ENCODE measurements at regions not wholly inside any gene's neighbourhood (a gene's known extent, or its start where the extent isn't known, plus 50 kb on each side); places are given as distances from the start of the nearest gene placed in this dataset.

DNA sequence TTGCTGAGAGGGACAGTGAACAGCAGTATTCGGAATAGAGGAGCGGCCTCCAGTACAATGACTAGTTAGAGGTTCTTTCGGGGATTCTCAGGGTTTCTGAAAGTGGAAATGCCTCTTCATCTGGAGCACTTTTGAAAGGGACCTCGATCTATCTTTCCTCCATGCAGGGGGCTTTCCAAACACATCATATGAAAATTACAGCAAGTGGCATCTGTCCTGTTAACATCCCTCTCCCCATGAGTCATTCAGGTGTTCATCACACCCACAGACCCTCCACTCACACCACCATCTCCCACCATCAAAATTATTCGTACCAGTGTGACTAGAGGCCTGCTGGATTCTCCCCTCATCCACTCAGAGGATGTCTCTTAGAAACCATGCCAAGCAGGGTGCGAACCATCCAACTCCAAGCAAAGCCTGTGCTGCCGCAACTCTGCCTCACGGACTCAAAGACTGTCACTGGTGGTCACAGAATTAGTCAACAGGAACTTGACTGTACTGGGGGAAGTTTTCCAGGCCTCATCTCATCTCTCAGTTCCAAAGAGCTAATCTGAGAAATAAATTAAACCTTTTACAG is 211.1 kb downstream of the MRPL39 start:
- H3K36me3 ChIP-seq (ENCODE audit: insufficient read depth, low read length), result no peaks in the 10 kb centered on the region
- no peak overlapping the region for H3K9ac ChIP-seq (ENCODE audit: low read depth, low read length)
- no peaks in the 10 kb centered on the region for H3K9me3 ChIP-seq (replicated peaks; ENCODE audit: low read length)
- H3K27me3 ChIP-seq (ENCODE audit: control insufficient read depth, insufficient read depth, low read length), result no peaks in the 10 kb centered on the region
- H3K4me3 ChIP-seq (ENCODE audit: low read length), result no peak overlapping the region
- H3K4me1 ChIP-seq (ENCODE audit: control insufficient read depth, insufficient read depth, low read length), result no peaks in the 10 kb centered on the region
- no peak overlapping the region for H3K4me2 ChIP-seq (ENCODE audit: low read length)

DNA sequence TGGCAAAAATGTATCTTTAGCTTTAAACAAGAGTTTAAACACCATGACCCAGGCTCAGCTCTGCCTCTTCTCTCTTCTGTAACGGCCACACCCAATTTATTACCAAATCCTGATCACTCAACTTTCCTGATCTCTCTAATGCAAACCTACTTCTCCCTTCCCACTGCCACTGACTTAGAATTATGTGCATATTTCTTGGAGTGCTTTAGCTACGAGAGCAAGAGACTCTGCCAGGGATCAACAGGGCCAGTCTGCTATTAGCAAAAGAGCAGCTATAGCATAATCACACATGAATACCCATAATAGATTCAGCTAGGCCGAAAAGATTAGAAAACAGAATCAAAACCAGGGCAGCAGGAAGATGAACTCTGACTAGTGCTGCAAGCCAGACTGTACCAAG is 215.5 kb downstream of the MRPL39 start:
- H3K36me3 ChIP-seq (ENCODE audit: insufficient read depth, low read length), result no peaks in the 10 kb centered on the region
- no peak overlapping the region for H3K4me2 ChIP-seq (ENCODE audit: low read length)
- no peaks in the 10 kb centered on the region for H3K27me3 ChIP-seq (ENCODE audit: control insufficient read depth, insufficient read depth, low read length)
- H3K4me3 ChIP-seq (ENCODE audit: low read length), result no peak overlapping the region
- no peak overlapping the region for H3K9ac ChIP-seq (ENCODE audit: low read depth, low read length)
- H3K4me1 ChIP-seq (ENCODE audit: control insufficient read depth, insufficient read depth, low read length), result no peaks in the 10 kb centered on the region
- H3K9me3 ChIP-seq (replicated peaks; ENCODE audit: low read length), result no peaks in the 10 kb centered on the region

DNA sequence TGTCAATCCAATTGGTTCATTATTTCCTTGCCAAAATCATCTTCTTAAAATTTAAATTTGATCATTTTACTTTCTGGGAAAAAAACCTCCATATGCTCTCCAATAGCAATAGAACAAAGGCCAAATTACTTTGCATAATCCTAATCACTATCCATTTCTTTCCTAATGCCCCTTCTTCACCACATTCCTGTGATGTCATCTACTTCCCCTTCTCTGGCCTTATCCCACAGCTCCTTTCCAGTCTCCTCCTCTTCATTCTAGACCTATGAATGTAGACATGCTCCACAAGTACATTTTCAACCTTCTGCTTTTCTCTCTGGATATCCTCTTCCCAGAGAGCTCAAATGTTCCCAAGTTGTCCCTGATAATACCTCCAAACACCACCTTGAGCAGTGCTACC is 216.6 kb downstream of the MRPL39 start:
- Histone ChIP-seq H3K4me3 (ENCODE audit: low read length) (no peak overlapping the region), H3K9me3 (replicated peaks; ENCODE audit: low read length) (no peaks in the 10 kb centered on the region), H3K9ac (ENCODE audit: low read depth, low read length) (no peak overlapping the region), H3K4me1 (ENCODE audit: control insufficient read depth, insufficient read depth, low read length) (no peaks in the 10 kb centered on the region), H3K27me3 (ENCODE audit: control insufficient read depth, insufficient read depth, low read length) (no peaks in the 10 kb centered on the region), H3K4me2 (ENCODE audit: low read length) (no peak overlapping the region), H3K36me3 (ENCODE audit: insufficient read depth, low read length) (no peaks in the 10 kb centered on the region)

- Histone ChIP-seq H3K4me3 (ENCODE audit: low read length) (no peak overlapping the region), H3K9ac (ENCODE audit: low read depth, low read length) (no peak overlapping the region), H3K4me1 (ENCODE audit: control insufficient read depth, insufficient read depth, low read length) (no peaks in the 10 kb centered on the region), H3K27me3 (ENCODE audit: control insufficient read depth, insufficient read depth, low read length) (no peaks in the 10 kb centered on the region), H3K4me2 (ENCODE audit: low read length) (no peak overlapping the region), H3K36me3 (ENCODE audit: insufficient read depth, low read length) (no peaks in the 10 kb centered on the region), H3K9me3 (replicated peaks; ENCODE audit: low read length) (no peaks in the 10 kb centered on the region)
These were observed 219.6 kb downstream of the MRPL39 start for GRCh38 chr21:25387665-25388064.

DNA sequence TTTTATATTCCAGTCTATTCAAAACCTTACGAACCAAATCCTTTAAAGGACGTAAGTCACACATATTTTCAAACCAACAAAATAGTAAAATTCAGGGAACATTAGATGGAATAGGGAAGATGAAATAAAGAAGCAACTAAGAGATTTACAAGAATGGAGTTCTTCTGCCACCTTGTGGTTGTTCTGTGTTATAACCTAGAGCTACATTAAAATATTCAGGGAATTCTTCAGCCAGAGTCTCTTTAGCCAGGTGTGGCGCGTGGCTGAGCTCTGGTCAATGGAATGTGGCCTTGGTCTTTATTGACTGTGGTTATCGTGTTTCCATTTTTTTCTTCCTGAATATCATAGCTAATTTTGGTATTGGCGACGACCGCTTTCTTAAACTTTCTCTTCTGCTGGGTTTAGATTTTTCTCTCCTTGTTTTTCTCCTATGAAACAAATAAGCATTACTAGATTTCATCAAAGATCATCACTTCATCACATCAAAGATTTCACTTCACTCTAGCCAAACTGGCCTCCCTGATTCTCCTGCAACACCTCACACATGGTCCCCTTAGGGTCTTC is 221.3 kb downstream of the MRPL39 start:
- no peaks in the 10 kb centered on the region for H3K27me3 ChIP-seq (ENCODE audit: control insufficient read depth, insufficient read depth, low read length)
- H3K4me3 ChIP-seq (ENCODE audit: low read length), result no peak overlapping the region
- H3K4me2 ChIP-seq (ENCODE audit: low read length), result peak overlapping the region; percentile 42
- H3K9me3 ChIP-seq (replicated peaks; ENCODE audit: low read length), result no peaks in the 10 kb centered on the region
- H3K36me3 ChIP-seq (ENCODE audit: insufficient read depth, low read length), result no peaks in the 10 kb centered on the region
- H3K4me1 ChIP-seq (ENCODE audit: control insufficient read depth, insufficient read depth, low read length), result no peaks in the 10 kb centered on the region
- no peak overlapping the region for H3K9ac ChIP-seq (ENCODE audit: low read depth, low read length)

DNA sequence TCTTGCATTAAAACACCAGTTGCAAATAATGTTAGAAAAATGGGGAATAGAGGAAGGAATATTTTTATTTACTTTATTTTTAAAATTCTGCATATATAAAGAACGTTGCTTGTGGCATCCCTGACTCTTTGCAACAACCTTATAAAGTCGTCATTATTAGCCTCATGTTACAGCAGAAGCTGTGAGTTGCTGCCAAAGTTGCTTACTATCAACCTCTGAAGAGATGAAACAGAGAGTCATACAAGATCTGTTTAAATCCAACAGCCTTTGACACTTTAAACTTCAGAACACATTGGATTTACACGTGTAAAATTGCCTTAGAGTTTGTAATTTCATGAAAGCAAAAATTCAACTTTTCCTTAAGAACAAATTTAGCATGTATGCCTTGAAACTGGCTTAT is 221.9 kb downstream of the MRPL39 start:
- Histone ChIP-seq H3K36me3 (ENCODE audit: insufficient read depth, low read length) (no peaks in the 10 kb centered on the region), H3K9ac (ENCODE audit: low read depth, low read length) (no peak overlapping the region), H3K4me2 (ENCODE audit: low read length) (no peak overlapping the region), H3K4me1 (ENCODE audit: control insufficient read depth, insufficient read depth, low read length) (no peaks in the 10 kb centered on the region), H3K4me3 (ENCODE audit: low read length) (no peak overlapping the region), H3K9me3 (replicated peaks; ENCODE audit: low read length) (no peaks in the 10 kb centered on the region), H3K27me3 (ENCODE audit: control insufficient read depth, insufficient read depth, low read length) (no peaks in the 10 kb centered on the region)

GRCh38 chr21:25384782-25385181 is 222.5 kb downstream of the MRPL39 start:
- Histone ChIP-seq H3K4me3 (ENCODE audit: low read length) (no peak overlapping the region), H3K27me3 (ENCODE audit: control insufficient read depth, insufficient read depth, low read length) (no peaks in the 10 kb centered on the region), H3K36me3 (ENCODE audit: insufficient read depth, low read length) (no peaks in the 10 kb centered on the region), H3K4me2 (ENCODE audit: low read length) (no peak overlapping the region), H3K9me3 (replicated peaks; ENCODE audit: low read length) (no peaks in the 10 kb centered on the region), H3K9ac (ENCODE audit: low read depth, low read length) (no peak overlapping the region), H3K4me1 (ENCODE audit: control insufficient read depth, insufficient read depth, low read length) (no peaks in the 10 kb centered on the region)

DNA sequence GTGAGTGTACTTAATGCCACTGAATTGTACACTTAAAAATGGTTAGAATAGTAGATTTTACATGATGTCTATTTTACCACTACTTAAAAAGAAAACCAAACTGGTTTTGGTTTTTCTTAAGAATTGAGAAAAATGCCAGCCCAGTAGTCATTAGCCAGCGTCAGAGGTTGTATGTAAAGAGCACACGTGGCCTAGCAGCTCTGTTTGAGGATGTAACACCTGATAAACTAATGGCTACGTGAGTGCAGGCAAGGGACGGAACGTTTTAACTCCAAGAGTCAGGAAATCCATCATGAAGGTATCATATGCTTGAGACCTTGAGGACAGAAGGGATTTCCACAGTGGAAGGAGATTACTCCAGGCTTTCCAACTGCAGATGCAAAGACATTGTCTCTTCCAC is 223.7 kb downstream of the MRPL39 start:
- no peak overlapping the region for H3K4me2 ChIP-seq (ENCODE audit: low read length)
- H3K9me3 ChIP-seq (replicated peaks; ENCODE audit: low read length), result no peaks in the 10 kb centered on the region
- H3K9ac ChIP-seq (ENCODE audit: low read depth, low read length), result no peak overlapping the region
- no peaks in the 10 kb centered on the region for H3K36me3 ChIP-seq (ENCODE audit: insufficient read depth, low read length)
- no peaks in the 10 kb centered on the region for H3K4me1 ChIP-seq (ENCODE audit: control insufficient read depth, insufficient read depth, low read length)
- H3K27me3 ChIP-seq (ENCODE audit: control insufficient read depth, insufficient read depth, low read length), result no peaks in the 10 kb centered on the region
- H3K4me3 ChIP-seq (ENCODE audit: low read length), result no peak overlapping the region

GRCh38 chr21:25381936-25382452 is 225.3 kb downstream of the MRPL39 start:
- no peaks in the 10 kb centered on the region for H3K36me3 ChIP-seq (ENCODE audit: insufficient read depth, low read length)

DNA sequence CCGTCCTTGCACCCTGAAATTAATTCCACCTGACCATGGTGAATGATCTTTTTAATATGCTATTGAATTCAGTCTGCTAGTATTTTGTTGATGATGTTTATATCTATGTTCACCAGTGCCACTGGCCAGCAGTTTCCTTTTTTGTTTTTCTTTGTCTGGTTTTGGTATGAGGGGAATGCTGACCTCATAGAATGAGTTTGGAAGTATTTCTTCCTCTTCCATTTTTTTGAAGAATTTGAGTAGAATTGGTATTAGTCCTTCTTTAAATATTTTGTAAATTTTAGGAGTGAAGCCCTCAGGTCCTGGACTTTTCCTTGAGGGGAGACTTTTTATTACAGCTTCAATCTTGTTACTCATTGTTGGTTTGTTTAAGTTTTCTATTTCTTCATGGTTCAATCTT is 231.6 kb downstream of the MRPL39 start:
- peak overlapping the region; percentile 47 for H3K4me2 ChIP-seq (ENCODE audit: low read length)
- H3K9ac ChIP-seq (ENCODE audit: low read depth, low read length), result peak overlapping the region; percentile 55
- no peaks in the 10 kb centered on the region for H3K27me3 ChIP-seq (ENCODE audit: control insufficient read depth, insufficient read depth, low read length)
- peaks cover 45% of the 10 kb centered on the region for H3K4me1 ChIP-seq (ENCODE audit: control insufficient read depth, insufficient read depth, low read length)
- no peaks in the 10 kb centered on the region for H3K9me3 ChIP-seq (replicated peaks; ENCODE audit: low read length)
- H3K4me3 ChIP-seq (ENCODE audit: low read length), result peak overlapping the region; percentile 26
- H3K36me3 ChIP-seq (ENCODE audit: insufficient read depth, low read length), result no peaks in the 10 kb centered on the region

More at GRCh38 chr21:25381936-25382452, 225.3 kb downstream of the MRPL39 start:
- Histone ChIP-seq H3K27me3 (ENCODE audit: control insufficient read depth, insufficient read depth, low read length) (no peaks in the 10 kb centered on the region), H3K9me3 (replicated peaks; ENCODE audit: low read length) (no peaks in the 10 kb centered on the region), H3K9ac (ENCODE audit: low read depth, low read length) (no peak overlapping the region), H3K4me3 (ENCODE audit: low read length) (no peak overlapping the region), H3K4me1 (ENCODE audit: control insufficient read depth, insufficient read depth, low read length) (peaks cover 2% of the 10 kb centered on the region), H3K4me2 (ENCODE audit: low read length) (no peak overlapping the region)

DNA sequence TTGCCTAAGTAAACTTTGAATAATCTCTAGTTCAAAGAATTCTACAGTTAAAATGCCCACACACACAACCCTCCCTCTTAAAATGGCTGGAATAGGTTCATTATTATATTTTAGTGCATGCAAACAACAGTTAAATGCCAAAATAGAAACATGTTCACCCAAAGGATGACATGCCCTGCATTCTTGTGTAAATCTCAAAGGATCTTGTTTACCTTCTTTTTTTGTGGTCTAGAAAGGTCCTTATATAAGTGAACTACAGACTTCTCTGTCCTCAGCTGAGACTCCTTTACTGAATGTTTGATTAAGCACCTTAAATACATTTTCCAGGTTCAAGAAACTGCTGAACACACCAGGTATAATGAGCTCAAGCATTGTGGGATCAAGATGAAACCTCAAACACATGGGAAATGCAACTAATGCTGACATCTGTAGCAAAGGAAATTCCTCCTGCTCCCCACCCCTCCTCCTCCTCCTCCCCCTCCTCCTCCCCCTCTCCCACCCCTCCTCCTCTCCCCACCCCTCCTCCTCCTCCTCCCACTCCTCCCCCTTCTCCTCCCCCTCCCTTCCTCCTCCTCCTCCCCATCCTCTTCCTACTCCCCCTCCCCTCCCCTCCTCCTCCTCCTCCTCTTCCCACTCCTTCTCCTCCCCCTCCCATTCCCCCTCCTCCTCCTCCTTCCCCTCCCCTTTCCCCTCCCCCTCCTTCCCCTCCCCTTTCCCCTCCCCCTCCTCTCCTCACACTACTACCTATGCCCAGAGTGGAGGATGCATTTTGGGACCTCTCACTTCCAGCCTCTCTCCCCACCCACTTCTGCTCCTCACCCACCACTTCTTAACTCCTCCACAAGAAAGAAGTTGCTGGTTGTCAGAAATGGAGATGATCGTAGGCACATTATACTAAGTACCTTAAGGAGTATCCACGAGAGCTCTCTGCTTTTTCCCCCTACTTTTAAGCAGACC is 233.9 kb downstream of the MRPL39 start:
- Histone ChIP-seq H3K27me3 (ENCODE audit: control insufficient read depth, insufficient read depth, low read length) (no peaks in the 10 kb centered on the region), H3K9me3 (replicated peaks; ENCODE audit: low read length) (no peaks in the 10 kb centered on the region), H3K4me1 (ENCODE audit: control insufficient read depth, insufficient read depth, low read length) (peaks cover 65% of the 10 kb centered on the region), H3K9ac (ENCODE audit: low read depth, low read length) (no peak overlapping the region), H3K36me3 (ENCODE audit: insufficient read depth, low read length) (no peaks in the 10 kb centered on the region), H3K4me3 (ENCODE audit: low read length) (no peak overlapping the region), H3K4me2 (ENCODE audit: low read length) (no peak overlapping the region)
